Occipital lobe (tissue), 1 donor: ENCODE measurements at regions not wholly inside any gene's neighbourhood (a gene's known extent, or its start where the extent isn't known, plus 50 kb on each side); places are given as distances from the start of the nearest gene placed in this dataset.
A peak's percentile ranks its signal among the peaks of the same experiment; 100 is the strongest.

ENCODE experiments used
- DNase-seq: peaks from one replicate; lab custom pipeline; 2025; lab: John Stamatoyannopoulos, UW

GRCh38 chrX:9087271-9088040 is 53.5 kb upstream of the FAM9B start:
- DNase-seq, result no peak

GRCh38 chrX:9088896-9089295 is 55.0 kb upstream of the FAM9B start:
- no peak for DNase-seq

DNA sequence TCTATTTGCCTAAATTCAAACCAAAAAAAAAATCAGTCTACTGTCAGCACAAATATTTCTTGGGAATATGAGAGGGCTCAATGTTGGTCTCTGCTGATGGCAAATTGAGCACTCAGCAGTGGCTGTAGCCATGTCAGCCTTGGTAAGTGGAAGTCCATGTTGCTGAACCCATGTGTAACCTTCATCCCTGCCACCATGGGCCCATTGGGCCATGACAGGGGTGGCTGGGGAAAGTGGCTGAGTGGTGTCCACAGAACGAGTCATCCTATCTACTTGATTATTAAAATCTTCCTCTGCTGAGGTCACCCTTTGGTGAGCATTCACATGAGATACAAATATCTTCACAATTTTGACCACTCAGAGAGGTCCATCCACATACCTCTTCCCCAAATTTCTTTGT is 56.8 kb upstream of the FAM9B start:
- DNase-seq, result no peak

DNA sequence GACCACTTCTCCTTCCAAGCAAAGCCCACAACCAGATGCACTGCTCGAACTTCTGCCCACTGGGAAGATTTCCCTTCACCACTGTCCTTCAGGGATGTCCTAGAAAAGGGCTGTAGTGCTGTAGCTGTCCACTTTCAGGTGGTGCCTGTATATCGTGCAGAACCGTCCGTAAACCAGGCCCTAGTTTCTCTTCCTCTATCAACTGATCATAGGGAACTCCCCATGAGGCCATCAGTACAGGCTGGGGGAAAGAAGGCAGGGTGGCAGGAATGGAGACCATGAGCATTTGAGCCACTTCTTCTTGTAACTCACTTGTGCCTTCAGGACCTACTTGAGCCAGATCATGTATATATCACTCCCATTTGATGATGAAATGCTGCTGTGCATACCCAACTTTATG is 57.3 kb upstream of the FAM9B start:
- no peak for DNase-seq

- no peak for DNase-seq
Observed at GRCh38 chrX:9102956-9103355, 69.0 kb upstream of the FAM9B start.

DNA sequence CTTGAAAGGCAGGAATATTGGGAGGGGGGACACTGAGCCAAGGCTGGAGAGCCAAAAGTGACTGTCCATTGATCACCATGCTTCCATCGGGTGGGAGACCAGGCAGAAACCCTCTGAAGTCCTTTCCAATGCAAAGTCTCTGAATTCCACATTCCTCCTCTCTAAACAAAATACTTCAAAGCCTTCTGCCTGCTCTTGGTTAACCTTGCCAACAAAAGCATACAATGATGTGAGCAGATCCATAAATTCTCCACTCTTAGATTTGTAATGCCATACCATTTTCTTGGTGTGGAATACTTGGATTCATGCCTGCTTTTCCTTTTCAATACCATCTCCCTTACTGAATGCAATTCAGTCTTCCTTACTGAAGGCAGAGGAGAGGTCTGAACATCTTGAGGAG is 74.1 kb upstream of the FAM9B start:
- no peak for DNase-seq

DNA sequence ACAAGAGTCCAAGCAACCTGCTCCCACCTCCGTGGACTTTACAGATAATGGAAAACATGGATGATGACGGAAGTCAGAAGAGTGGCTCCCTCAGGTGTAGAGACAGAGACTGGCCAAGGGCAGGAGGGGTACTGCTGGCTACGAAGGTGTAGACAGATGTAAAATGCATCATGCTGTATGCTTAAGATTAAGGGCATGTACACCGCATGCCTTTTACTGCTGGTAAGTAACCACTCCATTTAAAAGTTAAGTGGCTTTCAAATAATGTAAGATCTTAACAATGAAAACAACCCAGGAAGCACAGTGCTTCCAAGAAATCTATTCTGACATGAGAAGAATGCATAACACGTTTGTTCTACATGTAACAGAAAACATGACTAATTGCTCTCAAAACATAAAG is 76.9 kb upstream of the FAM9B start:
- DNase-seq, result no peak

GRCh38 chrX:9114245-9114644 is 80.3 kb upstream of the FAM9B start:
- no peak for DNase-seq

DNA sequence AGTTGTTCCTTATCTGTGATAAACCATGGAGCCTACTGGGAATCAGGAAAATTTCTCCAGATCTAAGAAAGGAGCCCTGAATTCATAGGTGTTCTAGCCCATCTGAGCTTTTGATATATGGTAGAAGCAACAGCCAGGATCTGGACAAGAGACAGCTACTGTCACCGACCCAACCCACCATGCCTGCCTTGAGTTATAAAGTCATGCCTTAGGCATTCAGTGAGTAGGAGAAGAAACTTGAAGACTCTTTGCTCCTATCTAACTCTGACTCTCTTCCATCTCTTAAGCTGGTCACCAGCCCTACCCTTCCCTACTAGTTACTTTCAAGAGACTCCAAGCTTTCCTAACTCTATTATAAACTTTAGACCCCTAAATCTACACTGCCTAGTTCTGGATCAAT is 83.9 kb upstream of the FAM9B start:
- no peak for DNase-seq

DNA sequence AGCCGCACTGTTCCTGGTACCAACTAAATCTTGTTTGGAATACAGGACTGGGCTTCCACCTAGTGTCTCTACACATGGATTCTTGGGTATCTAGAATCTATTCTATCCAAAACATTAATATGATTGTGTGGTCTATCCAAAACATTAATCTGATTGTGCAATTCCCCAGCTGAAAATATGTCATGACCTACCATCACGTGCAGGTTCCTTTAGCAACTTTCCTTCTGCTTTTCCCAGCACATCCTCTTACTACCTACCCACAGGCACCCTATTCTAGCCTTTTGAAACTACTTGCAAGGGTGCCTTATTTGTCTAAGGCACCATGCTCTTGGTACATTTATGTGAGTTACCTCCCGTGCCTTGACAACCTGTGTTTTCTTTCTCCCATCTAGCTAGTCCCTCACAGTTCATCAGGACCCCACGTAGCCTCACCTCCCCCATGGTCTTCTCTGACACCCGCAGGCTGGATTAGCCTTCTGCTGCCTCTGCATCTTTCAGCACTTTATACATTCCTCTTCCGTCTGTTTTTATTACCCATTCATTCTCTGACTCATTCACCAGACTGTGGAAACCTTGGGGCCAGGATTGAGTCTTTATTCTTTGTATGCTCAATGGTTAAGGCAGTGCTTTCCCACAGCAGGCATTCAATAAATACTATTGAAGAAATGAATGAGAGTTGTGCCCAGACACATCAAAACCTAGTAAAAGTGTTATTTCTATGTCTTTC is 88.8 kb upstream of the FAM9B start:
- no peak for DNase-seq

DNA sequence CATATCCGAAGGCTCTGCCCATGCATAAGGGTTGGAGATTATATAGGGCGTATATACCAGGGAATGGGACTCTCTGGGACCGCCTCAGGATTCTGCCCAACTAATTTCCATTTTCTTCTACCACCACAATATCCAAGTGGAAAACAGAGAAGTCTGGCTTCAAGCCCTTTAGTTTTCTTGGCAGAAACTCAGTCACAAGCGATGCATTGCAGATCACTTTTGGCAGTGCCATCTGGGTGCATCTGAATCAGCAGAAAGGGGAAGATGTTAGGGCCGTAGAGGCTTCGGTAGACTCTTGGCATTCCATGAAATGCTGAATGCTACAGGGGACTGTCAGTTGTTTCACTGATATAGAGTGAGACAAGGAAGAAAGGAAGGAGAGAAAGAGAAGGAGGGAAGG is 94.1 kb upstream of the FAM9B start:
- DNase-seq, result peak; percentile 4

DNA sequence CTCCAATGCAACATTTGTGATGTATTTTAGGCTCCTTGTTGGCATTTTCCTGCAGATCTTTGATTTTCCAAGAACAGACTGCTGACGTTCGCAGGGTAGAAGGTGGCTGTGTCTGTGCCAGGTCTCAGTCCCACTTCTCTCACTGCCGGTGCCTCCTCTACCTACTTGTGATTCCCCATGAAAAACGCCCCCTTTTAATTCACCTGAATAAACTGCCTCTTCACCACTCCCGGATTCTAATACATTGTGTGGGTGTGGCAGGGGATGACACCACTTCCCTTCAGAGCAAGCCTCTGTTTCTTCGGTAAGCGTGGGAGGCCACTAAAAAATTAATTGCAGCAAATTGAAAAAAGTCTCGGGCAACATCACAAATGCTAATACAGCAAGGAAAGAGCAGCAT is 96.1 kb upstream of the FAM9B start:
- DNase-seq, result no peak

- no peak for DNase-seq
Observed at GRCh38 chrX:9131066-9131465, 97.1 kb upstream of the FAM9B start.

DNA sequence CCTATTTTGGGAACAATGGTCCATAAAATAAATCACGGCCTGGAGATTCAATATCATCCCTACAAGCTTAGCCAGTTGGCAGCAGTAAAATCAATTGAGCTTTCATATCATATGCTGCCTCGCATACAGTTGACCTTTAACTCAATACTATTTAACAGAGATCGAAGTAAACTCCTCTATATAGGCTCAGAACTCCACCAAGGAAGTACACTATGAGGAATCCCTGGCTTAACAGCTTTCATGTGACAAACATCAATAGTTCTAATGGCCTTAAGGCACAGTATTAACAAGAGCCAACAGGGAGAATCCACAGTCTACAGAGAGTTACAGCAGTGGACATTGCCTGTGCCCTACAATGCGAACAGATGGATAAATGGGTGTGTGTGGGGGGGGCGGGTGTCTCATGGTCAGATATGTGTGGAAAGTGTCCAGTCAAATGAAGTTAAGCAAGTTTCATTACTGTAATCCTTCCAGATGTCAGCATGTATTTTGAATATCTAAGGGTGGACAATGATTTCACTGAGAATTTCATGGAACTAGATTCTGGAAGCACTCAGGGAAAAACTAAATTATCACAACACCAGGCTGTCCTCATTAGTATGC is 98.2 kb upstream of the FAM9B start:
- no peak for DNase-seq

GRCh38 chrX:9133426-9133825 is 99.5 kb upstream of the FAM9B start:
- no peak for DNase-seq

- no peak for DNase-seq
Observed at GRCh38 chrX:9134366-9134765, 100.4 kb upstream of the FAM9B start.

GRCh38 chrX:9135901-9136510 is 102.1 kb upstream of the FAM9B start:
- no peak for DNase-seq

DNA sequence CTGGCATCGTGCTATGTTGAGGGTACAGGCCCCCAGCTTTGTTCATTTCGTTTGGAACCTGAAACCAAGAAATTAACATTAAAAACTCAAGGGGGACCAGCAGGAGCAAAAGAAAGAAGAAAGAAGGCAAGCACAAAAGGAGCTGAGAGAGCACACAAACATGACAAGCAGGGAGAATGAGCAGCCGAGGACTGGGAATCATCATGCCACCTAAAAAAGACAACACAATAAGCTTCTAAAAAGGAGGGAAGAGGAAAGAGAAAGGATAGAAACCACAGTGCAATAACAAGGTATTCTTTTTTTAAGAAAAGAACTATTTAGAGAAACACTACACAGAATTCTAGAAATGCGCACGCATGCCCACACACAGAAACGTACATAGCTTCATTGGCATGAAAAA is 103.2 kb upstream of the FAM9B start:
- no peak for DNase-seq

DNA sequence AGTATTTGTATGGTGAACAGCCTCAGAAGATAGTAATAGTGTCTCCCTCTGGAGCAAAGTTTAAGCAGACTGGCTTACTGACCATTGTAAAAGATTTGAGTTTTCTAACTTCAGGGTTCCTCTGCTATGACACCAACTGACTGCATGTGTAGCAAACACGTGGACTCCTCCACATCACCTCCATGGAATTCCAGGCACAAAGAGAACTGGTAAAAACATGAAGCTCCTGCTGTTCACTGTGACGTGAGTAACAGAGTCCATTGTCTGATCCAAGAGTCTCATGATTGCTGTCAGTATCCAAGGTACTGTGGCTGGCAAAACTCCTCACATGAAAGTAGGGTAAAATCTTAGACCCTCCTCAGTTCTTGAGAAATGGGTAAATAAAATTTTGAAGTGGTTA is 107.6 kb upstream of the FAM9B start:
- DNase-seq, result no peak

DNA sequence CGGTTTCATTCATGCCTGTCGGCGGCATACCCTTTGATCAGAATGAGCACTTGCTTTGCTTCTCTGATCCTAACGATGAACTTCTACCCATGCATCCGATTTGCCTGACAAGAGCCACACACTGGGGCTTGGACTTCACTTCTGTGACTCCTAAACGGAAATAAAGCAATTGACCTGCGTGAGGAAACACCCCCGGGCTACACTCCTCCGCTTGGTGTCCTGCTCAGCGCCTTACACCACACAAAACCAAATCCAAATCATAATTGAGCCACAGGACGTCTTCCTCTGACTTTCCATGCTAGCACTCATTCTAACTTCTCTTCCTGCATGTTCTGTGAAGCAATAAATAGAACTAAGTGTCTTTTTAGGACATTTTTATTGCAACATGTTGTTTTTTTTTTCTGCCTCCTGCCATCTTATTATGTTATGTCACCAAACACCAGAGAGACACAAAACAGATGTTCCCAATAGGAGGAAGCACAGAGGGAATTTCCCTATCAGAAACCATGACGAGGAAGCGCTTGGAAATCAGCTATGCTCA is 110.8 kb upstream of the FAM9B start:
- no peak for DNase-seq

DNA sequence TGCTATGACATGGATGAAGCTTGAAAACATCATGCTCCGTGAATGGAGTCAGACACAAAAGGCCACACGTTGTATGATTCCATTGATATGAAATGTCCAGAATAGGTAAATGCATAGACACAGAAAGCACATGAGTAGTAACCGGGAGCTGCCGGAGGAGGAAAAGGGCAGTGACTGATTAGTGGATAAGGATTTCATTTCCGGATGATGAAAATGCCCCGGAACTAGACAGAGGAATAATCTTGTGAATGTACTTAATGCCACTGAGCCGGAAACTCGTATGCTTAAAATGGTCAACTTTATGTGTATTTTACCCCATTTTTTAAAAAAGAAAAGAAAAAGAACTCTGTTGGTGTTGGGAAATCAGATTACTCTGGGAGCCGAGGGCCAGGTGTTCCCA is 112.7 kb upstream of the FAM9B start:
- no peak for DNase-seq

DNA sequence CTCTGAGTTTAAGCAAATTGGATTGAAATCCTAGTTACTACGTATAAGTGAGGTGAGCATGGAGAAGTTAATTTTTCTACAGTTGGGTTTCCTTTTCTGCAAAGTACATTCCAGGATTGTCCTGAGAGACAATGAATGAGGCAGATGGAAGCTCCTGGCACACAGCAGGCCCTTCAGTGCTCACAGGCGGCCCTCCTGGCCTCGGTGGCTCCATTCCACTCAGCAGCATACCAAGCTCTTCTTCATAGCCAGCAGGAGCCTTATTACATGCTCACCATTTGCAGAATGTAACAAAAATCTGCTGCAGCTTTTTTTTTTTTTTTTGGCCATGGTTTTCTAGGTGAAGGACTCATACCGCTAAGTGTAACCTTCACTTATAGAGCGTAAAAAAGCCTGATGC is 113.2 kb upstream of the FAM9B start:
- DNase-seq, result no peak
